ENCODE measurements at regions not wholly inside any gene's neighbourhood (a gene's known extent, or its start where the extent isn't known, plus 50 kb on each side); places are given as distances from the start of the nearest gene placed in this dataset.

DNA sequence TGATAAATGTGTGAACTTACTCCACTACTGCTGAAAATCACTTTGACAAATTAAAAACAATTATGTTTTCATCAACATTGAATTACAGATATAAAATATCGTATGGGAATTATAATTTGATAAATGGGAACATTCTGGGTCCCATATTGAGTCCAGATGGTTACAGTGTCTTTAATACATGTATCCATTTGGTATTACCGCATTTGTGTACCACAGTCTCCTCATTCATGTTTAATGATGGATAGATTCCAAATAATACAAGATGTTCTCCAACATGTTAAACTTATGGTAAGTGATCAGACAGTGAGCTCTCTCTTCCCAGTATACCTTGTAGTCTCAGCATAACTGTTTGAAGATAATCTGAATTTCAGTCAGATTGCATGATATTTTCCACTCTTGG, 1706.8 kb upstream of the PCDH7 start (continued):
- TF ChIP-seq SKIL (IDR thresholded peaks at IDR 0.05; ENCODE audit: low read depth, poor library complexity, severe bottlenecking) (no peak), SUPT20H (IDR thresholded peaks at IDR 0.05; ENCODE audit: borderline replicate concordance, control insufficient read depth, low read depth, low read length) (no peak)

DNA sequence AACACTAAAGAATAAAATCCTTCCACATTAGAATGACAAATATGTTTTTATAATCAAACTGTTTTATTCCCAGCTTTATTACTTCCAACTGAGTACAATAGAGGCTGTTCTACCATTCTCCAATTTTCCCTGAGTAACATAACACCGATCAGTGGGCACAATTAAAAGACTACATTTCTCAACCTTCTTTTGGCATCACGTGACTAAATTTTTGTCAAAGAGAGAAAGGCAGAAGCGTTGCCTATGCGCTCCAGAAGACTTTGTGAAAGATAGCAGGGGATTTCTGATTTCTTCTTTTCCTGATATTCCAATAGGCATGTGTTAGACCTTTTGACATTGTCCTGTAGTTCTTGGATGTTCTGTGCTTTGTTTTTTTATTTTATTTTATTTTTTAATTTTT, 1705.6 kb upstream of the PCDH7 start:
- no peak overlapping the region for H3K4me2 ChIP-seq (ENCODE audit: control insufficient read depth, insufficient read depth)
- SMC1A ChIA-PET (ENCODE audit: uncharacterized antibody, unreplicated experiment), result no interaction called here
- H3K27me3 ChIP-seq (replicated peaks in 1 of 2; ENCODE audit: control insufficient read depth in 2 of 2, insufficient read depth in 2 of 2, low read length in 1 of 2), result no peaks in the 10 kb centered on the region
- no peak overlapping the region for H2AFZ ChIP-seq (ENCODE audit: control insufficient read depth, low read depth, low read length)
- ATAC-seq (no peak), FAIRE-seq (no peak), DNase-seq (ENCODE audit: low read depth, low spot score) (no peak)
- WGBS (ENCODE audit: insufficient coverage, insufficient replicate concordance, low lambda C conversion rate, missing lambda C conversion rate), result 10% methylated on average over 4 of the region's 4 CpGs
- TF ChIP-seq CBX5 (IDR thresholded peaks at IDR 0.05; ENCODE audit: low read depth), result no peak
- TF ChIP-seq USF2 (IDR thresholded peaks at IDR 0.05; ENCODE audit: borderline replicate concordance, low read depth, low read length), result no peak
- TF ChIP-seq ZNF217 (IDR thresholded peaks at IDR 0.05), result no peak
- no peak for TF ChIP-seq SKIL (IDR thresholded peaks at IDR 0.05; ENCODE audit: low read depth, poor library complexity, severe bottlenecking)
- peak; percentile 30; the same call in 1 of the 2 replicates for TF ChIP-seq RAD51 (IDR thresholded peaks at IDR 0.05)
- no peak for TF ChIP-seq ZNF622 (IDR thresholded peaks at IDR 0.05)
- TF ChIP-seq CHD2 (IDR thresholded peaks at IDR 0.05; ENCODE audit: borderline replicate concordance, low read depth, low read length), result no peak
- no peak for TF ChIP-seq PAX5 (IDR thresholded peaks at IDR 0.05; ENCODE audit: borderline replicate concordance, low read depth, low read length)
- no peak for TF ChIP-seq SREBF2 (IDR thresholded peaks at IDR 0.05; ENCODE audit: low read length)
- CTCF ChIA-PET, result interaction anchor here (1.5 kb wide), 1 partner anchor 28 kb away, joined by 6 read pairs; no protein-coding TSS in a partner anchor
- RAD21 ChIA-PET (ENCODE audit: unreplicated experiment), result no interaction called here
- in situ Hi-C loops (cut with MboI), result no loop called here
- no TSS peak for BruUV-seq (replicated peaks)
- H3K9me3 ChIP-seq (replicated peaks; ENCODE audit: control insufficient read depth, insufficient read depth, low read length), result no peaks in the 10 kb centered on the region
- H3K4me1 ChIP-seq (ENCODE audit: control insufficient read depth, insufficient read depth, low read length), result no peaks in the 10 kb centered on the region
- no peaks in the 10 kb centered on the region for H3K36me3 ChIP-seq (ENCODE audit: control insufficient read depth in 2 of 2, insufficient read depth in 2 of 2, low read length in 1 of 2)
- H3K27ac ChIP-seq (ENCODE audit: control insufficient read depth, insufficient read depth), result no peak overlapping the region
- intact Hi-C loops (cut with micrococcal nuclease; ENCODE audit: unreplicated experiment), result no loop called here
- H3K9ac ChIP-seq (ENCODE audit: control insufficient read depth, insufficient read depth, low read length), result no peak overlapping the region
- H3K4me3 ChIP-seq, result no peak overlapping the region
- H3K79me2 ChIP-seq (ENCODE audit: control insufficient read depth, insufficient read depth, low read length), result no peaks in the 10 kb centered on the region
- POLR2A ChIA-PET, result no interaction called here
- H4K20me1 ChIP-seq (ENCODE audit: control insufficient read depth, insufficient read depth), result no peaks in the 10 kb centered on the region

Measured in GM12878 (cell line).